ENCODE measurements at regions not wholly inside any gene's neighbourhood (a gene's known extent, or its start where the extent isn't known, plus 50 kb on each side); places are given as distances from the start of the nearest gene placed in this dataset.

GRCh38 chr13:76229281-76229680, 593.2 kb downstream of the LMO7 start:
- no peak overlapping the region for H3K14ac ChIP-seq (ENCODE audit: insufficient read length)
- no peak overlapping the region for H2BK20ac ChIP-seq (ENCODE audit: low read length)
- no peak overlapping the region for H3K23ac ChIP-seq (ENCODE audit: insufficient read length)
- no peak overlapping the region for H3K4me3 ChIP-seq (ENCODE audit: extremely low read depth in 1 of 4, insufficient read depth in 2 of 4, low read depth in 3 of 4, low read length in 4 of 4)
- no peak overlapping the region for H3K4me2 ChIP-seq (ENCODE audit: insufficient read depth in 1 of 2, low read depth in 2 of 2, low read length in 2 of 2)
- no peaks in the 10 kb centered on the region for H3K9me3 ChIP-seq (ENCODE audit: insufficient read depth in 2 of 2, low read depth in 1 of 2, low read length in 1 of 2)
- no peak overlapping the region for H3K27ac ChIP-seq (ENCODE audit: low read depth, low read length)
- no peaks in the 10 kb centered on the region for H3K79me1 ChIP-seq (ENCODE audit: low read depth, low read length)
- H3K9ac ChIP-seq (replicated peaks in 1 of 4; ENCODE audit: extremely low read depth in 1 of 4, low read depth in 3 of 4, low read length in 3 of 4), result no peak overlapping the region
- no peak for DNase-seq (ENCODE audit: low read depth in 1 of 2, low spot score in 2 of 2)
- WGBS, 2 experiments (ENCODE audit: extremely low coverage in 1 of 2, insufficient coverage in 1 of 2, insufficient read length in 1 of 2, insufficient replicate concordance in 2 of 2, low coverage in 1 of 2, low lambda C conversion rate in 2 of 2, missing lambda C conversion rate in 1 of 2), result 91% methylated on average over 2 of the region's 2 CpGs; no CpG with 5 or more reads in 1 of the 2 experiments
- H2BK120ac ChIP-seq (replicated peaks; ENCODE audit: low read depth, low read length), result no peak overlapping the region
- POLR2A ChIA-PET (ENCODE audit: partially characterized antibody), result no interaction called here
- no peak overlapping the region for H2AK5ac ChIP-seq (ENCODE audit: low read depth, low read length)
- H2BK12ac ChIP-seq (ENCODE audit: low read depth, low read length), result no peak overlapping the region
- H4K20me1 ChIP-seq (replicated peaks in 1 of 2; ENCODE audit: control insufficient read depth in 1 of 2, insufficient read depth in 2 of 2, low read length in 2 of 2), result no peaks in the 10 kb centered on the region
- no peak for FAIRE-seq
- no peaks in the 10 kb centered on the region for H3K36me3 ChIP-seq (ENCODE audit: control insufficient read depth in 2 of 4, insufficient read depth in 4 of 4, low read length in 3 of 4)
- CTCF ChIA-PET (ENCODE audit: partially characterized antibody), result interaction anchor here (1.1 to 1.3 kb wide), 2 partner anchors 212 to 232 kb away, joined by 3 read pairs; no protein-coding TSS in a partner anchor
- H2BK5ac ChIP-seq (ENCODE audit: low read depth, low read length), result no peak overlapping the region
- peak overlapping the region; percentile 44 for H2AFZ ChIP-seq (ENCODE audit: low read length)
- H3K4me1 ChIP-seq (replicated peaks in 1 of 4; ENCODE audit: control insufficient read depth in 3 of 4, insufficient read depth in 4 of 4, low read length in 3 of 4), result no peaks in the 10 kb centered on the region
- H3K23me2 ChIP-seq (ENCODE audit: low read depth, low read length), result no peaks in the 10 kb centered on the region
- H4K91ac ChIP-seq (replicated peaks; ENCODE audit: insufficient read length, low read length), result no peak overlapping the region
- H4K8ac ChIP-seq (ENCODE audit: extremely low read depth, insufficient read depth, low read length), result no peak overlapping the region
- no peak overlapping the region for H4K5ac ChIP-seq (ENCODE audit: insufficient read length, low read depth, low read length)
- no peaks in the 10 kb centered on the region for H3K79me2 ChIP-seq (ENCODE audit: control insufficient read depth in 1 of 2, insufficient read depth in 2 of 2, low read length in 2 of 2)
- H2BK15ac ChIP-seq (ENCODE audit: low read length), result no peak overlapping the region
- H3K18ac ChIP-seq (ENCODE audit: extremely low read depth, low read length), result no peak overlapping the region
- H3K27me3 ChIP-seq (replicated peaks in 1 of 4; ENCODE audit: control insufficient read depth in 3 of 4, extremely low read depth in 1 of 4, insufficient read depth in 3 of 4, low read length in 3 of 4), result no peaks in the 10 kb centered on the region
- H3K56ac ChIP-seq (replicated peaks; ENCODE audit: insufficient read length, low read depth, low read length), result no peak overlapping the region
- H3K4ac ChIP-seq (replicated peaks; ENCODE audit: insufficient read length, low read depth, low read length), result no peak overlapping the region
- TF ChIP-seq SIN3A (conservative IDR thresholded peaks at IDR 0.05 in 1 of 2, IDR thresholded peaks at IDR 0.05 in 1 of 2; ENCODE audit: low read depth in 1 of 2, low read length in 2 of 2), result no peak
- no peak for TF ChIP-seq EGR1 (IDR thresholded peaks at IDR 0.05; ENCODE audit: borderline replicate concordance, low read depth, low read length)
- TF ChIP-seq RBBP5 (IDR thresholded peaks at IDR 0.05; ENCODE audit: borderline replicate concordance, low read depth, low read length), result no peak
- no peak for TF ChIP-seq TAF7 (optimal IDR thresholded peaks at IDR 0.05; ENCODE audit: borderline replicate concordance, low read depth, low read length)
- TF ChIP-seq, protein P1, sequence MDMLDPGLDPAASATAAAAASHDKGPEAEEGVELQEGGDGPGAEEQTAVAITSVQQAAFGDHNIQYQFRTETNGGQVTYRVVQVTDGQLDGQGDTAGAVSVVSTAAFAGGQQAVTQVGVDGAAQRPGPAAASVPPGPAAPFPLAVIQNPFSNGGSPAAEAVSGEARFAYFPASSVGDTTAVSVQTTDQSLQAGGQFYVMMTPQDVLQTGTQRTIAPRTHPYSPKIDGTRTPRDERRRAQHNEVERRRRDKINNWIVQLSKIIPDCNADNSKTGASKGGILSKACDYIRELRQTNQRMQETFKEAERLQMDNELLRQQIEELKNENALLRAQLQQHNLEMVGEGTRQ (IDR thresholded peaks at IDR 0.05; ENCODE audit: low read length), result no peak
- no peak for TF ChIP-seq CREB1 (IDR thresholded peaks at IDR 0.05)
- no peak for TF ChIP-seq RNF2 (IDR thresholded peaks at IDR 0.05; ENCODE audit: borderline replicate concordance, low read depth, low read length, missing control alignments, poor library complexity, severe bottlenecking)
- TF ChIP-seq CTBP2 (IDR thresholded peaks at IDR 0.05; ENCODE audit: borderline replicate concordance, insufficient read depth, insufficient read length, low read length), result no peak
- no peak for TF ChIP-seq SRF (IDR thresholded peaks at IDR 0.05; ENCODE audit: low read depth, low read length)
- TF ChIP-seq YY1 (IDR thresholded peaks at IDR 0.05; ENCODE audit: low read depth, low read length), result no peak
- TF ChIP-seq SIX5 (IDR thresholded peaks at IDR 0.05; ENCODE audit: low read depth, low read length), result no peak
- no peak for TF ChIP-seq CBX8 (IDR thresholded peaks at IDR 0.05; ENCODE audit: borderline replicate concordance, low read depth, low read length)
- TF ChIP-seq SP1 (IDR thresholded peaks at IDR 0.05; ENCODE audit: low read depth, low read length), result no peak

All from H1 (cell line).